Esophagus muscularis mucosa (tissue), 3 donors: ENCODE measurements at regions not wholly inside any gene's neighbourhood (a gene's known extent, or its start where the extent isn't known, plus 50 kb on each side); places are given as distances from the start of the nearest gene placed in this dataset.

Source experiments
- POLR2A ChIP-seq: fragments of 450-650 bp; IDR thresholded peaks from one replicate; pipeline ENCODE4 v1.6.1; 2017; ENCODE audit warnings: antibody characterized with exemption, moderate library complexity, mild to moderate bottlenecking, low read depth
- POLR2AphosphoS5 ChIP-seq, 2 donors: sonication (generic); formaldehyde crosslinking; IDR thresholded peaks; one replicate each; pipeline ENCODE4 v1.6.1; 2017; ENCODE audit warnings: antibody characterized with exemption in 2 of 2
- TF ChIP-seq, protein P1 (sequence below), 3 experiments: fragments of 200-600 bp in 2 of 3; fragments of 450-650 bp in 1 of 3; sonication (generic) in 2 of 3; IDR thresholded peaks; one replicate each; pipeline ENCODE4 v1.5.1; 2017 to 2019; ENCODE audit warnings: antibody characterized with exemption in 3 of 3, mild to moderate bottlenecking in 2 of 3, moderate library complexity in 1 of 3

DNA sequence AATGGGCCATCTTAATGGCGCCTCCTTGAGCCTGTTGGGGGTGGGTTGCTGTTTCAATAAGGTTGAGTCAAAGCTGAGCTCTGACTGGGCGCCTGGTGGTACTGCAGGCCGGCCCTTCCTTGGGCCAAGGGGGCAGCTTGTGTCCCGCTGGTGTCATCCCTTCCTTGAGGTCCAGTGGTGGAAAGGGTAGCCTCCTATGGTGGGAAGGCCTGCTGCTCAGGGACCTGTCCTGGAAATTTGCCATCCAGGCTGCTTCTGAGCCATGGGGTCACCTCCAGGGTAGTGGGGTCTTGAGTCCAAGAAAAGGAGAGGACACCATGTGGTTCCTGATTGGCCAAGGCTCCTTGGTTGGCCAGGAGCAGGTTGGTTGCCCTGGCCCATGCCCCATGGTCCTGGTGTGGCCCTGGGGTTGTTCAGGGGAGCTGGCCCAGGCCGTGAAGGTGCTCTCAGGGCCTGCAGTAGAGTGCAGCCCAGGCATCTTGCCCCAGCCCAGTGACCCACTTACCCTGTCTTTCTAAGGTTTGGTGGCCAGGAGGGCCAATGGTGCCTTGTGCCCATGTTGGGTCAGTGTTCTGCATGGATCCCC is 188.7 kb downstream of the UBE3A start:
- TF ChIP-seq POLR2AphosphoS5 (IDR thresholded peaks at IDR 0.05) (no peak), POLR2A (no peak)
- TF ChIP-seq, protein P1, sequence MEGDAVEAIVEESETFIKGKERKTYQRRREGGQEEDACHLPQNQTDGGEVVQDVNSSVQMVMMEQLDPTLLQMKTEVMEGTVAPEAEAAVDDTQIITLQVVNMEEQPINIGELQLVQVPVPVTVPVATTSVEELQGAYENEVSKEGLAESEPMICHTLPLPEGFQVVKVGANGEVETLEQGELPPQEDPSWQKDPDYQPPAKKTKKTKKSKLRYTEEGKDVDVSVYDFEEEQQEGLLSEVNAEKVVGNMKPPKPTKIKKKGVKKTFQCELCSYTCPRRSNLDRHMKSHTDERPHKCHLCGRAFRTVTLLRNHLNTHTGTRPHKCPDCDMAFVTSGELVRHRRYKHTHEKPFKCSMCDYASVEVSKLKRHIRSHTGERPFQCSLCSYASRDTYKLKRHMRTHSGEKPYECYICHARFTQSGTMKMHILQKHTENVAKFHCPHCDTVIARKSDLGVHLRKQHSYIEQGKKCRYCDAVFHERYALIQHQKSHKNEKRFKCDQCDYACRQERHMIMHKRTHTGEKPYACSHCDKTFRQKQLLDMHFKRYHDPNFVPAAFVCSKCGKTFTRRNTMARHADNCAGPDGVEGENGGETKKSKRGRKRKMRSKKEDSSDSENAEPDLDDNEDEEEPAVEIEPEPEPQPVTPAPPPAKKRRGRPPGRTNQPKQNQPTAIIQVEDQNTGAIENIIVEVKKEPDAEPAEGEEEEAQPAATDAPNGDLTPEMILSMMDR (IDR thresholded peaks at IDR 0.05), result no peak
